PFSK-1 (cell line): ENCODE measurements at regions not wholly inside any gene's neighbourhood (a gene's known extent, or its start where the extent isn't known, plus 50 kb on each side); places are given as distances from the start of the nearest gene placed in this dataset.

ENCODE experiments used
- FOXP2 ChIP-seq: optimal IDR thresholded peaks from 2 replicates; pipeline ENCODE3; 2011; ENCODE audit warnings: borderline replicate concordance, control low read depth, inconsistent platforms; ENCODE audit not compliant: insufficient read depth; ENCODE audit errors: extremely low read length, extremely low read depth
- POLR2AphosphoS5 ChIP-seq: IDR thresholded peaks from 2 replicates; pipeline ENCODE4 v1.6.1; 2012; ENCODE audit warnings: low read depth, mild to moderate bottlenecking, control low read depth, low read length, moderate library complexity
- SIN3A ChIP-seq: IDR thresholded peaks from 2 replicates; pipeline ENCODE4 v1.6.1; 2012; ENCODE audit warnings: mild to moderate bottlenecking, low read length, moderate library complexity, borderline replicate concordance; ENCODE audit not compliant: insufficient read depth
- TAF1 ChIP-seq: IDR thresholded peaks from 2 replicates; pipeline ENCODE4 v1.6.1; 2012; ENCODE audit warnings: low read length, control low read depth, borderline replicate concordance; ENCODE audit not compliant: insufficient read depth
- TF ChIP-seq, protein P1 (sequence below), 2 experiments: IDR thresholded peaks; 2 replicates each; pipeline versions ENCODE4 v1.6.1 to v1.8.0; 2011 to 2012; ENCODE audit warnings: low read depth in 2 of 2, low read length in 2 of 2, control low read depth in 1 of 2, inconsistent platforms in 1 of 2, mild to moderate bottlenecking in 1 of 2, moderate library complexity in 1 of 2; ENCODE audit not compliant: insufficient read depth in 1 of 2

DNA sequence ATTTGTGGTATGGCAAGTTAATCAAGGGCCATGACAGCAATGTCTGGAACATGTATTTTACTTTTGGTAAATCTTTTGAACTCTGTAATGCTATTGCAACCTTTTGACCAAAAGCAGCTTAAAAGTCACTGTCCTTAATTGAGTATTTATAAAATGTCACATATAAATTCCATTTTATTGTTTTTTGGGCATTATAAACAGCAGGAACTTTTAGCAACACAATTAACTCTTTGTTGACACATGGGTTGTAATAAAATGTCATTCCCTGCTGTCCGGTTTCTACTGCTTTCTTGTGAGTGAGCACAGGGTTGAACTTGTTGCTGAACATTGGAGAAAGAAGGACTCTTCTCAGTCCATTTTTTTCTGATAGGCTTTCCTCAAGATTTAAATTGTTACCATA is 1923.1 kb downstream of the PCDH9 start:
- TF ChIP-seq POLR2AphosphoS5 (no peak), TAF1 (no peak)
- TF ChIP-seq, protein P1, sequence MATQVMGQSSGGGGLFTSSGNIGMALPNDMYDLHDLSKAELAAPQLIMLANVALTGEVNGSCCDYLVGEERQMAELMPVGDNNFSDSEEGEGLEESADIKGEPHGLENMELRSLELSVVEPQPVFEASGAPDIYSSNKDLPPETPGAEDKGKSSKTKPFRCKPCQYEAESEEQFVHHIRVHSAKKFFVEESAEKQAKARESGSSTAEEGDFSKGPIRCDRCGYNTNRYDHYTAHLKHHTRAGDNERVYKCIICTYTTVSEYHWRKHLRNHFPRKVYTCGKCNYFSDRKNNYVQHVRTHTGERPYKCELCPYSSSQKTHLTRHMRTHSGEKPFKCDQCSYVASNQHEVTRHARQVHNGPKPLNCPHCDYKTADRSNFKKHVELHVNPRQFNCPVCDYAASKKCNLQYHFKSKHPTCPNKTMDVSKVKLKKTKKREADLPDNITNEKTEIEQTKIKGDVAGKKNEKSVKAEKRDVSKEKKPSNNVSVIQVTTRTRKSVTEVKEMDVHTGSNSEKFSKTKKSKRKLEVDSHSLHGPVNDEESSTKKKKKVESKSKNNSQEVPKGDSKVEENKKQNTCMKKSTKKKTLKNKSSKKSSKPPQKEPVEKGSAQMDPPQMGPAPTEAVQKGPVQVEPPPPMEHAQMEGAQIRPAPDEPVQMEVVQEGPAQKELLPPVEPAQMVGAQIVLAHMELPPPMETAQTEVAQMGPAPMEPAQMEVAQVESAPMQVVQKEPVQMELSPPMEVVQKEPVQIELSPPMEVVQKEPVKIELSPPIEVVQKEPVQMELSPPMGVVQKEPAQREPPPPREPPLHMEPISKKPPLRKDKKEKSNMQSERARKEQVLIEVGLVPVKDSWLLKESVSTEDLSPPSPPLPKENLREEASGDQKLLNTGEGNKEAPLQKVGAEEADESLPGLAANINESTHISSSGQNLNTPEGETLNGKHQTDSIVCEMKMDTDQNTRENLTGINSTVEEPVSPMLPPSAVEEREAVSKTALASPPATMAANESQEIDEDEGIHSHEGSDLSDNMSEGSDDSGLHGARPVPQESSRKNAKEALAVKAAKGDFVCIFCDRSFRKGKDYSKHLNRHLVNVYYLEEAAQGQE (IDR thresholded peaks at IDR 0.05; ENCODE audit: insufficient read depth in 1 of 2, low read depth in 2 of 2, low read length in 2 of 2), result no peak

DNA sequence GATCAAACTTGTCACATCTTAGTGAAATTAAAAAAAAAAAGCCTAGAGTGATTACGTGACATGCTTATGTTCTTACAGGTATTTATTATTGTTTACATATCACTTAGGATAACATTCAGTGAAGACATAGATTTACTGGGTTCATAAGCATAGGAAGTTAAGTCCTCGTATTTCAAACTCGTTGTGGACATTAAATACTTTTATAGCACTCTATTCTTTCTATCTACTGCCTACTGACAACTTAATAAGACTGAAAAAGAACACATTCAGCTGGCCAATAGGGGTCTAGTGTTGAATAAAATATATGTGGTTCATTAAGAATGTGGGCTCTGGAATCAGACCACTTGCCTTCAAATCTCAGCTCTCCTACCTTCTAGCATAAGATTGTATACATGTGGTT is 1927.4 kb downstream of the PCDH9 start:
- no peak for TF ChIP-seq SIN3A
- no peak for TF ChIP-seq FOXP2
- no peak for TF ChIP-seq POLR2AphosphoS5
- TF ChIP-seq, protein P1 (IDR thresholded peaks at IDR 0.05; ENCODE audit: insufficient read depth in 1 of 2, low read depth in 2 of 2, low read length in 2 of 2), result no peak
- TF ChIP-seq TAF1, result no peak

DNA sequence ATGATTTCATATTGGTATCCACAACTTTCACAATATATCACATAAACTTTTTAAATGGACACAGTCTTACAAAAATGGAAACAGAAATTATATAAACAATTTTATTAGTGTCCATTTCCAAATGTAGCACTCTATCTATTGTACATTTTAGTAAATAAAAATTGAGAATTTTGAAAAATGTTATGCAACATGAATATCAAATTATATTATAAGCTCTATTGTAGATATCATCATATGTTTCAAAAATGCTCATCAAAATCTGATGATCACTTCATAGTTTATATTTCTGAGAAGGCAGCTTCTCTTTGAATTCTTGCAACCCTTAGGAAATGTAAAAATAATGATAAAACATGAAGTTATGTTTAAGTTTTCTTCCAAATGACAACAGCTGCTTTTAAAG is 1928.6 kb downstream of the PCDH9 start:
- no peak for TF ChIP-seq SIN3A
- TF ChIP-seq, protein P1 (IDR thresholded peaks at IDR 0.05; ENCODE audit: insufficient read depth in 1 of 2, low read depth in 2 of 2, low read length in 2 of 2), result no peak
- TF ChIP-seq POLR2AphosphoS5, result no peak
- no peak for TF ChIP-seq TAF1

DNA sequence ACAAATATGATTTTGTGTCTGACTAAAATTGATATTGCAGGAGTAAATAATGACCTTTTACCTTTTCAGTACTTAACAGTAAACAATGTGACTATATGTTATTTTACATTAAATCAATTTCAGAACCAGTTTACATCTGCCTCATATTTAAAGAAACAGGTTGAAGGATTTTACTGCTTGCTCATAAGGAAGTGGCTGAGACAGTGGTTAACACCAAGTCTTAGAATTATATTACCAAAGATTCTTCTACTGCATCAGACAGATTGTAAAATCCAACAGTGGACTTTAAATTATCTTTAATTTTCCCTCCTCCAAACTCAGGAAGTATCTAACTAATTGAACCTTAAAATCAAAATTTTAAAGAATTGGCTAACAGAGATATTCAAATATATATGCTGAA is 1929.9 kb downstream of the PCDH9 start:
- no peak for TF ChIP-seq POLR2AphosphoS5

DNA sequence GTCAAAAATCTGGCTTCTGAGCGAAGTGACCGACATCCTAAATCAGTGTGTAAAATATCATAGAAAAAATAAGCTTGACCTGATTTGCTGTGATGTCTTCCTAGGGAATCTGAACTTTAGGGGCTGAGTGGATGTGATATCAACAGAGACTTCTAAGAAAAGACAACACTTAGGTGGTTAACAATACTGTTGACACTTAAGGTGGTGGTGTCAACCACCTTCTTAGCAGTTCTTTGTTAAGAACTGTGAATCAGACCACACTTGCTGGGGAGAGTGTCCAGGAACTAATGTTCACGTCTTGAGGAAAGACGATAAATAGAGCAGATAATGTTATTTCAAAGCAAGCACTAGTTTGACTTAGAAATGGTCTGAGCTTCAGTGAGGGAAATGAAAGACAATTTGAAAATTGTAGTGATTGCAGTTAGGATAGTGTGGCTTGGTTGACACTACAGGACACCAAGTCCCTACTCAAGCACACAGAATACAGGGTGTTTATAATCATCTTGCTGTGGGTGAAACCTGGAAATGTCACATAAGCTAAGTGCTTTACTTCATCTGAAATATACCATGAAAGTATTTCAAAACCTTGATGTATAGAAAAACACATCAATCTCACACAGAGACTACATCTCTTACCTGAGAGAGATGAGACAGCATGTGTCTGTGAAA is 1936.5 kb downstream of the PCDH9 start:
- TF ChIP-seq SIN3A, result no peak

DNA sequence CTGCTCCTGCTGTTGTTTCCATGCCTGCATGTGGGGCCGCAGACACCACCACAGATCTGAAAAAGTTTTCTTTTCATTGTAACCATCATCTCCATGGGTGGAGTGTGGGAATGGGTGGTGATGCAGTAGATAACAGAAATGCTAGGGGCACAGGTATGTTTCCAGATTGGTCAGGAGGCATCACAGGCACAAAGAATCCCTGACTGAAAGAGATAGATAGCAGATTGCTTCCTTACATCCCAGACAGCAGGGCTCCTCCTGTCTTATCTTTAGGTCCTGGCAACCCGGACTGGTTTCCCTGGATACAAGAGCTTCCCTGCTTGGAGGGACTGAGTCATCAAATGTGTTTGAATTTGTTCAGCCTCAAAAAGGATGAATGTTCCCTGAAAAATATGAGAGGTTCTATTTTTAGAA is 1937.6 kb downstream of the PCDH9 start:
- TF ChIP-seq POLR2AphosphoS5, result no peak
- TF ChIP-seq TAF1, result no peak
- TF ChIP-seq FOXP2, result no peak
- TF ChIP-seq, protein P1 (IDR thresholded peaks at IDR 0.05; ENCODE audit: insufficient read depth in 1 of 2, low read depth in 2 of 2, low read length in 2 of 2), result no peak
- no peak for TF ChIP-seq SIN3A
